HG03521 (cell line): ENCODE measurements at regions not wholly inside any gene's neighbourhood (a gene's known extent, or its start where the extent isn't known, plus 50 kb on each side); places are given as distances from the start of the nearest gene placed in this dataset.
"Not testable (repeated sequence)": the region's sequence is repeated elsewhere in the genome, so short reads cannot be mapped to it uniquely, and the experiment has no call there.

Experiments used
- ATAC-seq: cut with Tn5 transposase; IDR thresholded peaks from one replicate; pipeline ENCODE4 v1.9.1; 2021; ENCODE audit warnings: mild to moderate bottlenecking, moderate library complexity; ENCODE audit not compliant: unreplicated experiment

DNA sequence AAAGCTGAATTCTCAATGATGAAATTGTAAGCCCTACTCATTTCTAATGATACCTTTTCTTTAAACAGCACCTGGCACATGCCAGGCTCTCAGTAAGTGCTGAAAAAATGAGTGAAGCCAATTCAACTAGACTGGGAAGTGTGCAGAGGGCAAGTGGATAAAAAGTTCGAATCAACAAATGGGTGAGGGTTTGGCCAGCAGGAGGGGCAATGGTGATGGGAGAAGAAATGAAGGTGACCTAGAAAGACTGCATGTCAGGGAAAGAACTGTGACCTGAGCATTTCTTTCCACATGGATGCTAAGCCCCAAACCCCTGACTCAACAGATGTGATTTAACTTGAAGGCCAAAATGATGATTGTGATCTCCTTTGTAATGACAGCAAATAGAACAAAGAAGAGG lies 54.6 kb downstream of the DKK1 start:
- no peak for ATAC-seq

GRCh38 chr10:52374207-52374606 lies 60.1 kb downstream of the DKK1 start:
- not testable (repeated sequence) for ATAC-seq

DNA sequence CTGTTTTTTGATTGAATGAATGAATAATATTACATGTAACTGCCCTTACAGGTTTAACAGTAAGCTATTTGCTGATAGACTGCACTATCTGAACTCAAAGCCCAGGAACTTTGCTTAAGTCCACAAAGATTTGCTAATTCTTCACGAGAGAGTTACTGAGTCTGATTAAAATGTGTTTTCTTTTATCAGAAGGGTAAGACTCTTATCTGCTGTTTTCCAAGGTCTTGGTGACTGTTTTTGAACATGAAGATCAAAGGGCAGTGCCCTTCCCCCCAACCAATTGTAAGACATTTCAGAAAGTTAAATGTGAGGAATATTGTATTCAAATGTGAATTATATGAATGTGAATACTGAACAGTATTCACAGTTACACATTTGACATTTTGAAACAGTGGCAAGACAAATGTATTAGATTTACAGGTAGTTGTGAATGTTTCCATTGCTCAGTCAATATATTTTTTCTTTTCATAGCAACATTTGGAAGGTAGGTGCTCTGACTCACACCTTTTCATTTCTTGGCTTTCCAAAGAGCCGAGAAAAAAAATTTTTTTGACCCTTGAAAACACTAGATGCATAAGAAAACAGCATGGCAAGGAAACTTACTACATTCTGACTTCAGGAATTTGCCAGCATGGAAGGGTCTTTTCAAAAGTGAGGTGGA lies 62.7 kb downstream of the DKK1 start:
- no peak for ATAC-seq

DNA sequence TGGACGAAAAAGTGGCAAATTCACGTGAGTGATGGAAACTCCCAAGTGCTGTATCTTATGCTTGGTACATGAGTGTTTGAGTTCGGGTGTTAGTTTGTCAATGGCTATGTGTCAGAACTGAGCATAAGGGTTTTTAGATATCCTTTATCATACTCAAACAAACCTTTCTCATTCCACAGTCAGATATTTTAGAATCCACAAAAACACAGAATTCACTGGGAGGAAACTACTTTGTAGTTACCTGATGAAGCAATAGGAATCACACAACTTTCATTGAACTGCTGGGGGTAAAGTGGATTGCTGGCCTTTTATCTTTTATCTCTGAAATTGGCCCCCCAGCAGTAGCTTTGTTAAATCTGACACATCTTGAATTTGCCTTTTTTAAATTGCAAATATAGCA lies 64.0 kb downstream of the DKK1 start:
- ATAC-seq = no peak

GRCh38 chr10:52379287-52379686 lies 65.2 kb downstream of the DKK1 start:
- no peak for ATAC-seq

GRCh38 chr10:52383088-52383487 lies 69.0 kb downstream of the DKK1 start:
- ATAC-seq = no peak

DNA sequence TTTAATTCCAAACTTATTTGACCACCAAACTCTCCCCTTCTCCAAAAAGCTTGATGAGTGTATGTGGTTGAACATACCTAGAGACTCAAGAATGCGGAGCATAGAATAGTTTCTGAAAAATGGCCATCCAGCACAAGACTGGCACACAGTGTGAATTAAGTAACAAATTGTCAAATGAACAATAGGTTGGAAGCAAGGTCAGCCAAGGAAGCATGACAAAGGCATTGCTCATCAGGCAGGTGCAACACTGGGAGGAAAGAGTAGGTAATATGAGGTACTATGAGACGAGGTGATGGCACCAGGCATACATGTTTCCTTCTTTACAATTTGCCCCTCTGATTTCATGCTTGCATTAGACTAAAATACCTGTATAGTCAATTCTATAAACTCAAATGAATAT lies 73.7 kb downstream of the DKK1 start:
- no peak for ATAC-seq

DNA sequence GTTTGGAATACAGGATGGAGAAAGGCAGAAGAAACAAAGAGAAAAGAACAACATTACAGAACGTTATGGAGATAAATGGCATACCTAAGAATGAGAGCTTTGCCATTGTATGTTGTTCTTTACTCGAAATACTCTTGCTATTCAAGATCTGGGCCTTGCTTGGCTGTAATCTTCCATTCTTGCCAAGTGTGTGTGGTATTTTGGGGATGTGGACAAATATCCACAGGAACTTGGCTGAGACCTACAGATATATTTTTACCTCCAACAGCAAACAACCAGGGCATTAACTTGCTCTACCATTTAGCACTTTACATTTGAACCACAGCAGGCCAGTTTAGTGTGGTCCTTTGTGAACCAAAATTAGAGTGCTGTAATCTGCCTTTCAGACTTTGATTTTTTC lies 76.3 kb downstream of the DKK1 start:
- ATAC-seq = no peak

DNA sequence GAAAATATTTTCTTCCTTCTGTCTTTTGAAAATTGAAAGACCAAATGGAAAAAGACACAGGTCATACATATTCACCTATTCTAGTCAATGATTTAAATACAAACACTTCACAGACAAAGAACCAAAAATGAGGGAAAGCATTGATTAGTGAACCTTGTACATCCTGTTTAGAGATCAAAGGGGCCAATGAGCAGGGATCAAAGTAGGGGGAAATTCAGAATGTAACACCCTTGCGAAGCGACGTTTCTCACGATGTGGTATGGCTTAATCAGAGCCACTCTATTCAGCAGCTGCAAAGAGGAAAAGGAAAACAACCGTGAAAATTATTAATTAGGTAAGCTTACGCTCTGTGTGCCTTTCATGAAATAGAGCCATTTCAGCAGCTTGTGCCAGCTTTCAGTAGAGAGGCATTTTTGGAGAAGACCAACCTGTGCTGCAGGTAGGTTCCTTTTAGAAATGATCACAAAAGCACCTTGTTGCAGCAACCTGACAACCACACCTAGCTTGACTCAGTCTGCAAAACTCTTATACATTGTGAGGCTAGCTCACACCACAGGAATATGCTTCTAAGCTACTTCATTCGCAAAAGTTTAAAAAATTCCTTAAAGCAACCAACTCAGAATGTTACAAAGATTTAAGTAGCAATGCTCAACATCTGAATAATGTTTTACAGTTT lies 78.0 kb downstream of the DKK1 start:
- no peak for ATAC-seq

DNA sequence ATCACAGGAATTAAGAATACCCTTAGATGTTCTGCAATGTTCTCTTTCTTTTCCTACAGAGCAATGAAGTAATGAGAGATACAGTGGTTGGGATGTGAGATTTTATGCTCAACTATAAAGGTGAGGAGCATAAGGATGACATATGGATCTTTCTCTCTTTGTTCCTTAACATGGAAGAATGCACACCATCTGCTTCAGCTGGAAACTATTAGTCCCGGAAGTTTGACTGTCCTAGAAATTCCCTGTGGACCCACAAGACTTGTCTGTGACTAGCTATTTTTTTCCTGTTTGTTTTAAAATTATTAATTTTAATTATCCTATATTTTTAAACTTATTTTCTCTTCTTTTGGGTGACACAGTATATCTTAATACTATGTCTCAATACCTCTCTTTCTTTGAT lies 80.2 kb downstream of the DKK1 start:
- ATAC-seq = no peak

GRCh38 chr10:52400562-52400961 lies 86.5 kb downstream of the DKK1 start:
- no peak for ATAC-seq

DNA sequence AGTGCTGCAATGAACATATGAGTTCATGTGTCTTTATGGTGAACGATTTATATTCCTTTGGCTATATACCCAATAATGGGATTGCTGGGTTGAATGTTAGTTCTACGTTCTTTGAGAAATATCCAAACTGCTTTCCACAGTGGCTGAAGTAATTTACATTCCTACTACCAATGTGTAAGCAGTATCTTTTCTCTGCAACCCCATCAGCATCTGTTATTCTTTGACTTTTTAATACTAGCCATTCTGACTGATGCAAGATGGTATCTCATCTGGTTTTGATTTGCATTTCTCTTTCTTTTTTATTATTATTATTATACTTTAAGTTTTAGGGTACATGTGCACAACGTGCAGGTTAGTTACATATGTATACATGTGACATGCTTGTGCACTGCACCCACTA lies 89.7 kb downstream of the DKK1 start:
- not testable (repeated sequence) for ATAC-seq

- ATAC-seq = no peak
Measured at GRCh38 chr10:52409195-52409594, 95.1 kb downstream of the DKK1 start.

DNA sequence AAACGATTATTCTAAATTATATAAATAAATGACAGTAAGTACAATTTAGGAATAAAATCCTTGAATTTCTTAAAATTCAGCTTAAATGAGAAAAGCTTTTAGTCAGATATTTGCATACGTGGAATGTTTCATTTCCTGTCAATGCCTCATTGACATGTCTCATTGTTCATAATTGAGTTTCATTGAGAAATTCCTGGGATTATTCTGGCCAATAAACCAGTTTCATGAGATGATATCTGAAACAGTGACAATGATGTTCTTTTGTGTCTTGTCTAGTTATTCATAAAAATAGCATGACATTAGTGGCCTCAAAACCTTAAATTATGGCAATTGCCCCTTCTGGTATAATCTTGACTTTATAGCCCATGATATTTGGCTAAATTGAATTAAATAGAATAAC lies 95.8 kb downstream of the DKK1 start:
- no peak for ATAC-seq

DNA sequence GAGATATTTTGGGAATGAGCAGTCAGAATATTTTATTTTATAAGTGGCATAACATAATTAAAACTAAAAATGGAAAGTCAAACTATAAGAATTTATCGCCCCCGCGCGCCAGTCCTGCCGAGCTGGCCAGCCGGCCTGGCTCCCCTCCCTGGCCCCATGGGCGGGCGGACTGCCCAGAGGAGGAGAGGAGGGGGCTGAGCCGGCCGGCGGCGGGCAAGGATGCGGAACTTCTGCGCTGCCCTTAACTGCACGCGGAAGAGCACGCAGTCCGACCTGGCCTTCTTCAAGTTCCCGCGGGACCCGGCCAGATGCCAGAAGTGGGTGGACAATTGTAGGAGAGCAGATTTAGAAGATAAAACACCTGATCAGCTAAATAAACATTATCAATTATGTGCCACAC lies 96.8 kb downstream of the DKK1 start:
- ATAC-seq = no peak

DNA sequence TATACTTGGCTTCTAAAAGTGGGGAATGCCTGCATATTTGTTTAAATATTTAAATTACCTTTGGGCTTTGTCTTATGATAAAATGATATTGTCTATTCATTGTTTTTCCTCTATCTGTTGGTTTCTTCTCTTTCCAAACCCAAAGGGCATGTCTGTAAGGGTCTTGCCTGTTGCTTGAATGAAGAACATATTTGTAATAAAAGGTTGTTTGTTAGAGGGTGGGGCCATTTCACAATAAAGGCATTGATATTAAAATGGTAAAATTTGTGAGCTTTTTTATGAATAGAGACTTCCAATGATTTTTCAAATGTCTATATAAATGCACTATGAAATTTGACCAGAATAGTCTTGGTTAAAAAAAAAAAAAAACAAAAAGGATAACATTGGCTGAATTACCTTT lies 105.2 kb downstream of the DKK1 start:
- no peak for ATAC-seq

GRCh38 chr10:52420656-52421055 lies 106.6 kb downstream of the DKK1 start:
- ATAC-seq = no peak

DNA sequence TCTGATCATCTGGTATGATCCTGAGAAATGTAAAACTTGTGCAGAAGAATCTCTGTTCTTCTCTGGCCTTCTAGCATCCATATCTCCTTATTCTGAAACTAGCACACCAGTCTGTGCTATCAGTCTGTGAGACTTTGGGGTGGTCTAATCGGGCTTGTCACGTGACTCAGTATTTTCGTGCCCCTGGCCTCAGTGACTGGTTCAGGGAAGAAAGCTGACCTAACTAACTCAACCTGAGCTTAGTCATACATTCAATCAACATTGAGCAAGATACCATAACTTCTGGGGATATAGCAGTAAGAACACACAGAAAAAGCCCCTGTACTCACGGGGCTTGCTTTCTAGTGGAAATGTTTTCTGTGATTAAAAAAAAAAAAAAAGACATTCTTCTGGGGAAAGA lies 109.3 kb downstream of the DKK1 start:
- no peak for ATAC-seq

GRCh38 chr10:52424341-52424740 lies 110.3 kb downstream of the DKK1 start:
- ATAC-seq = no peak

GRCh38 chr10:52434734-52435133 lies 120.7 kb downstream of the DKK1 start:
- ATAC-seq = no peak

DNA sequence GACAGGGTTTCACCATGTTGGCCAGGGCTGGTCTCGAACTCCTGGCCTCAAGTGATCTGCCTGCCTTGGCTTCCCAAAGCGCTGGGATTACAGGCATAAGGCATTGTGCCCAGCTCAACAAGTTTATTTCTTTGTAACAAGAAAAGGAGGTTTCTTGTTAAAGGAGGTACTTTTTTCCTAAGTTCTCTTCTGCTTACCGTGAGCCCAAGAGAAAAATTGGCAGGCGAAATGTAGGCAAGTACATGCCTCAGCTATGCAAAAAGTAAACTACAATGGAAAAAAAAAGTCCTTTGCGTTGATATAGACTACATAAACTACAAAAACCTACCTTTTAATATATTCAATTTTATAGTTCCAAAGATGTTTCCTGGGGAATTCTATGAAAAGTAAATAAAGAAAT lies 122.6 kb downstream of the DKK1 start:
- no peak for ATAC-seq

- ATAC-seq = peak; percentile 71
Measured at GRCh38 chr10:52437205-52437646, 123.1 kb downstream of the DKK1 start.

DNA sequence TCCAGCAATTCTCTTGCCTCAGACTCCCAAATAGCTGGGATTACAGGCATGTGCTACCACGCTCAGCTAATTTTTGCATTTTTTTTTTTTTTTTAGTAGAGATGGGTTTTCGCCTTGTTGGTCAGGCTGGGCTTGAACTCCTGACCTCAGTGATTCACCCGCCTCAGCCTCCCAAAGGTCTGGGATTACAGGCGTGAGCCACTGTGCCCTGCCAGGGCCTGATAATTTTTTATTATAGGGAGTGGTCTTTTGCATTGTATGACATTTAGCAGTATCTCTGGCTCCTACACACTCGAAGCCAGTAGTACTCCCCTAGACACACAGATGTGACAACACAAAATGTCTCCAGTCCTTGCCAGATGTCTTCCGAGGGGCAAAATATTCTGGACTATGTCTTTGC lies 124.0 kb downstream of the DKK1 start:
- ATAC-seq = no peak
